PC-3 (cell line): ENCODE measurements at regions not wholly inside any gene's neighbourhood (a gene's known extent, or its start where the extent isn't known, plus 50 kb on each side); places are given as distances from the start of the nearest gene placed in this dataset.

Source experiments
- CTCF ChIP-seq: fragments of 300-600 bp; sonication (generic); conservative IDR thresholded peaks from 2 replicates; pipeline ENCODE4 v1.5.1; 2017; ENCODE audit warnings: antibody characterized with exemption, low read depth, mild to moderate bottlenecking, low read length
- EZH2 ChIP-seq: fragments of 300-600 bp; sonication (generic); IDR thresholded peaks from one replicate; pipeline ENCODE4 v1.6.1; 2017; ENCODE audit warnings: antibody characterized with exemption, mild to moderate bottlenecking, low read length; ENCODE audit not compliant: unreplicated experiment

- TF ChIP-seq CTCF, result no peak
- TF ChIP-seq EZH2, result no peak
Observed at GRCh38 chr19:28463493-28464053, 749.4 kb downstream of the UQCRFS1 start.
